ENCODE measurements at regions not wholly inside any gene's neighbourhood (a gene's known extent, or its start where the extent isn't known, plus 50 kb on each side); places are given as distances from the start of the nearest gene placed in this dataset.

DNA sequence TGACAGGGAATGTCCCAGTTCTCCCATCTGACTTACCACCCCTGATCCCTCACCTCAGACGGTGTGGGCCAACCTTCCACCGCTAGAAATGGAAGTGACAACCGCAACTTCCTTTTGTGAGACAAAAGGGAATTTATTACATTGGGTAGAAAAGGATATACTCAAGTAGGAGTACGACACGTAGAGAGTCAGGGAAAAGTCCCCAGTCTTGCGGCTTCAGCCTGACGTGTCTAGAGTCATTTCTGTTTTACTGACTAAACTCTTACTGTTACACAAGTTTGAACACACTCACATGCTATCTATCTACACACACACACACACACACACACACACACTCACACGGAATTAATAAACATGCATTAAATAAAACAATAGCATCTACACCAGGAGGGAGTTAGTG lies 178.9 kb downstream of the COPRS start:
- no peak for FAIRE-seq

DNA sequence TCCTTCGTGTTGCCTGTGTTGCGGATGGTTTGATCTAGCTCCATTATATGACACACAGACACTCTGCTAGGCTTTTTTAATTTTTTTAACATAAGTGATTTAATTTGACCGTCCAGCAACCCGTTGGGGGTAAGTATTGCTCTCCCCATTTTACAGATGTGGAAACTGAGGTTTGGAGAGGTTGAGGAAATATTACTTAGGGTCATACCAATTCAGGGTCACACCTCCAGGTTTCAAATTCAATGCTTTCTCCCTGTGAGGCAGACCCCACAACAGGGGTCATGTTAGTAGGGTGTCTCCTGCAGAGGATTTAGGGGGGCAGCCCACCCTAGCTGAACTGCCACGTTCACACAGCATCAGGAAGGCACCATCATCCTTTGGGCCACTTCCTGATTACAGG lies 179.4 kb downstream of the COPRS start:
- TF ChIP-seq, protein P1, sequence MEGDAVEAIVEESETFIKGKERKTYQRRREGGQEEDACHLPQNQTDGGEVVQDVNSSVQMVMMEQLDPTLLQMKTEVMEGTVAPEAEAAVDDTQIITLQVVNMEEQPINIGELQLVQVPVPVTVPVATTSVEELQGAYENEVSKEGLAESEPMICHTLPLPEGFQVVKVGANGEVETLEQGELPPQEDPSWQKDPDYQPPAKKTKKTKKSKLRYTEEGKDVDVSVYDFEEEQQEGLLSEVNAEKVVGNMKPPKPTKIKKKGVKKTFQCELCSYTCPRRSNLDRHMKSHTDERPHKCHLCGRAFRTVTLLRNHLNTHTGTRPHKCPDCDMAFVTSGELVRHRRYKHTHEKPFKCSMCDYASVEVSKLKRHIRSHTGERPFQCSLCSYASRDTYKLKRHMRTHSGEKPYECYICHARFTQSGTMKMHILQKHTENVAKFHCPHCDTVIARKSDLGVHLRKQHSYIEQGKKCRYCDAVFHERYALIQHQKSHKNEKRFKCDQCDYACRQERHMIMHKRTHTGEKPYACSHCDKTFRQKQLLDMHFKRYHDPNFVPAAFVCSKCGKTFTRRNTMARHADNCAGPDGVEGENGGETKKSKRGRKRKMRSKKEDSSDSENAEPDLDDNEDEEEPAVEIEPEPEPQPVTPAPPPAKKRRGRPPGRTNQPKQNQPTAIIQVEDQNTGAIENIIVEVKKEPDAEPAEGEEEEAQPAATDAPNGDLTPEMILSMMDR (IDR thresholded peaks at IDR 0.05; ENCODE audit: borderline replicate concordance, extremely low read depth, insufficient read depth): no peak
- intact Hi-C loops (cut with DNase I): no loop called here
- no peak for FAIRE-seq

More for the DNA sequence above, 178.9 kb downstream of the COPRS start:
- H3K9me3 ChIP-seq (ENCODE audit: control insufficient read depth in 2 of 3, insufficient read depth in 1 of 3, low read length in 3 of 3): no peaks in the 10 kb centered on the region
- no peaks in the 10 kb centered on the region for H3K27me3 ChIP-seq (ENCODE audit: control insufficient read depth, insufficient read depth, low read length)
- no peak overlapping the region for H3K4me3 ChIP-seq (ENCODE audit: low read length in 3 of 3)
- DNase-seq: no peak
- intact Hi-C loops (cut with DNase I): no loop called here
- no peak overlapping the region for H3K9ac ChIP-seq (ENCODE audit: low read length in 3 of 3)
- no peaks in the 10 kb centered on the region for H3K36me3 ChIP-seq (ENCODE audit: control insufficient read depth in 2 of 3, insufficient read depth in 3 of 3, low read length in 3 of 3)
- TF ChIP-seq, protein P1 (IDR thresholded peaks at IDR 0.05; ENCODE audit: borderline replicate concordance, extremely low read depth, insufficient read depth): no peak
- H3K27ac ChIP-seq (ENCODE audit: low read depth in 2 of 2, low read length in 2 of 2): no peak overlapping the region
- no peaks in the 10 kb centered on the region for H3K4me1 ChIP-seq (ENCODE audit: control insufficient read depth in 2 of 3, insufficient read depth in 2 of 3, low read depth in 1 of 3, low read length in 3 of 3)

DNA sequence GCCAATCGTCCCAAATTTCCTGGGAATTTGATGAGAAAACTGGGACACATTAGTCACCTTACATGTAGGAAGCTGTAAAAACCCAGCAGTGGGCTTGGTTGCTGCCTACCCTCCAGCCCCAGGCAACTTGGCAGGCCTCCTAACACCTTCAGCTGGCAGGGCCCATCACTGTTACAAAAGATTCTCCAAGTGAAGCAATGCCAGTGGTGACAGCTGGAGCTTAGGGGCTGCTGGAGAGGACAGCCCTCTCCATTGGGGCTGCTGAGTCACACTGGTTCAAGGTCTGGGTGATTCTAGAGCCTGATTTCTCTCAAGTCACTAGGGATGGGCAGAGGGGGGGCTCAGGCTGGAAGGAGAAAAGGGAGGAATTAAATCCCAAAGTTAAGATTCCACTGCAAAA lies 180.6 kb downstream of the COPRS start:
- Histone ChIP-seq H3K36me3 (ENCODE audit: control insufficient read depth in 2 of 3, insufficient read depth in 3 of 3, low read length in 3 of 3) (no peaks in the 10 kb centered on the region), H3K27ac (ENCODE audit: low read depth in 2 of 2, low read length in 2 of 2) (no peak overlapping the region), H3K4me3 (ENCODE audit: low read length in 3 of 3) (no peak overlapping the region), H3K9me3 (ENCODE audit: control insufficient read depth in 2 of 3, insufficient read depth in 1 of 3, low read length in 3 of 3) (no peaks in the 10 kb centered on the region), H3K4me1 (ENCODE audit: control insufficient read depth in 2 of 3, insufficient read depth in 2 of 3, low read depth in 1 of 3, low read length in 3 of 3) (no peaks in the 10 kb centered on the region), H3K27me3 (ENCODE audit: control insufficient read depth, insufficient read depth, low read length) (no peaks in the 10 kb centered on the region), H3K9ac (ENCODE audit: low read length in 3 of 3) (no peak overlapping the region)
- intact Hi-C loops (cut with DNase I): no loop called here
- FAIRE-seq: no peak
- TF ChIP-seq, protein P1 (IDR thresholded peaks at IDR 0.05; ENCODE audit: borderline replicate concordance, extremely low read depth, insufficient read depth): no peak
- DNase-seq: no peak

More for the DNA sequence above, 179.4 kb downstream of the COPRS start:
- no peak overlapping the region for H3K9ac ChIP-seq (ENCODE audit: low read length in 3 of 3)
- no peaks in the 10 kb centered on the region for H3K9me3 ChIP-seq (ENCODE audit: control insufficient read depth in 2 of 3, insufficient read depth in 1 of 3, low read length in 3 of 3)
- no peaks in the 10 kb centered on the region for H3K4me1 ChIP-seq (ENCODE audit: control insufficient read depth in 2 of 3, insufficient read depth in 2 of 3, low read depth in 1 of 3, low read length in 3 of 3)
- no peak overlapping the region for H3K4me3 ChIP-seq (ENCODE audit: low read length in 3 of 3)
- H3K27me3 ChIP-seq (ENCODE audit: control insufficient read depth, insufficient read depth, low read length): no peaks in the 10 kb centered on the region
- no peak overlapping the region for H3K27ac ChIP-seq (ENCODE audit: low read depth in 2 of 2, low read length in 2 of 2)
- H3K36me3 ChIP-seq (ENCODE audit: control insufficient read depth in 2 of 3, insufficient read depth in 3 of 3, low read length in 3 of 3): no peaks in the 10 kb centered on the region
- DNase-seq: no peak

DNA sequence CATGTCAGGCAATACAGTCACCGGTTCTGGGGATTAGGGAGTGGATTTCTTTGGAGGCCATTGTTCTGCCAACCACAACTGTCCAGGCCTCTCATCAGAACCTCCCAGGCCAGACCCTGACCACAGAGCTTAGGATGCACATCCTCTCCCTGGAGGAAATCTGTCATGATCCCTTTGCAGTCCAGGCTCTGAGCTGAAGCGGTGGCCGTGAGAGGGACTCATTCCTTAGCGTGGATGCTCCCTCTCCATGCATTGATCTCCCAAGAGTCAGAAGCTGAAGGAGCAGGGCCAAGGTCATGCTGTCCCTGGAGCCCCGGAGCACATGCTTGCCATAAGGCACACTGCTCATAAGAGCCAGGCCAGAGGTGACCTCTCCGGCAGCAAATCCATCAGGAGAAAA lies 181.4 kb downstream of the COPRS start:
- DNase-seq (no peak), FAIRE-seq (no peak)
- H3K4me1 ChIP-seq (ENCODE audit: control insufficient read depth in 2 of 3, insufficient read depth in 2 of 3, low read depth in 1 of 3, low read length in 3 of 3): no peaks in the 10 kb centered on the region
- TF ChIP-seq, protein P1 (IDR thresholded peaks at IDR 0.05; ENCODE audit: borderline replicate concordance, extremely low read depth, insufficient read depth): no peak
- no peak overlapping the region for H3K9ac ChIP-seq (ENCODE audit: low read length in 3 of 3)
- no peak overlapping the region for H3K4me3 ChIP-seq (ENCODE audit: low read length in 3 of 3)
- no peak overlapping the region for H3K27ac ChIP-seq (ENCODE audit: low read depth in 2 of 2, low read length in 2 of 2)
- H3K9me3 ChIP-seq (ENCODE audit: control insufficient read depth in 2 of 3, insufficient read depth in 1 of 3, low read length in 3 of 3): no peaks in the 10 kb centered on the region
- H3K36me3 ChIP-seq (ENCODE audit: control insufficient read depth in 2 of 3, insufficient read depth in 3 of 3, low read length in 3 of 3): no peaks in the 10 kb centered on the region
- H3K27me3 ChIP-seq (ENCODE audit: control insufficient read depth, insufficient read depth, low read length): no peaks in the 10 kb centered on the region
- intact Hi-C loops (cut with DNase I): no loop called here
